Thoracic aorta (tissue), 2 donors: ENCODE measurements at regions not wholly inside any gene's neighbourhood (a gene's known extent, or its start where the extent isn't known, plus 50 kb on each side); places are given as distances from the start of the nearest gene placed in this dataset.

ENCODE experiments used
- ATAC-seq: fragments of 150-250 bp; one replicate; pipeline ENCODE4 v1.8.0; 2017; ENCODE audit warnings: low read depth; ENCODE audit not compliant: insufficient number of reproducible peaks, low FRiP score
- DNase-seq: peaks from one replicate; pipeline ENCODE4 v3.0.0-alpha.2; 2020; ENCODE audit warnings: low spot score
- H3K27ac ChIP-seq, 2 donors: fragments of 200-600 bp; sonication (generic); 1 replicate in 1 of 2; 2 replicates in 1 of 2; pipeline ENCODE4 v1.5.1; 2016; ENCODE audit warnings: mild to moderate bottlenecking in 2 of 2, moderate library complexity in 2 of 2
- H3K27me3 ChIP-seq: fragments of 200-600 bp; sonication (generic); replicated peaks from 2 replicates; pipeline ENCODE4 v1.6.0; 2016; ENCODE audit warnings: mild to moderate bottlenecking; ENCODE audit not compliant: insufficient read depth
- H3K36me3 ChIP-seq: fragments of 200-600 bp; sonication (generic); one replicate; pipeline ENCODE4 v1.5.1; 2016
- H3K4me1 ChIP-seq, 2 donors: fragments of 200-600 bp; sonication (generic); 1 replicate in 1 of 2; 2 replicates in 1 of 2; pipeline versions ENCODE4 v1.5.1 to v1.6.0; 2016; ENCODE audit warnings: low read depth in 2 of 2, mild to moderate bottlenecking in 1 of 2; ENCODE audit not compliant: control insufficient read depth in 1 of 2
- H3K4me3 ChIP-seq: fragments of 200-600 bp; sonication (generic); 2 replicates; pipeline ENCODE4 v1.5.1; 2016; ENCODE audit warnings: mild to moderate bottlenecking
- H3K9me3 ChIP-seq: fragments of 200-600 bp; sonication (generic); 2 replicates; pipeline ENCODE4 v1.5.1; 2016
- TF ChIP-seq, protein P1 (sequence below): fragments of 200-600 bp; sonication (generic); IDR thresholded peaks from one replicate; pipeline ENCODE4 v1.5.1; 2019; ENCODE audit warnings: antibody characterized with exemption

DNA sequence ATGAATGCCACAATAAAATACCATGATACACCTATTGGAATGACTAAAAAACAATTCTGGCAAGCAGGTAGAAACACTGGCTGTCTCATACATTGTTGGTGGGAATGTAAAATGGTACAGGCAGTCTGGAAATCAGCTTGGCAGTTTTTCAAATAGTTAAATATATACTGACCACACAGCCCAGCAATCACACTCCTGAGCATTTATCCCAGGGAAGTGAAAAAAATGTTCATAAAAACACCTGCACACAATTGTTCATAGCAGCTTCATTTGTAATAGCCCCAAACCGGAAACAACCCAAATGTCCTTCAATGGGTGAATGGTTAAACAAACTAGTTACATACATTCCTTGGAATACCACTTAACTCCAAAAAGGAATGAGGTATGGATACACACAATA lies 137.2 kb downstream of the TFCP2L1 start:
- peaks cover 0 to 15% of the 10 kb centered on the region in 2 donors for H3K4me1 ChIP-seq
- H3K27ac ChIP-seq = no peak overlapping the region
- TF ChIP-seq, protein P1, sequence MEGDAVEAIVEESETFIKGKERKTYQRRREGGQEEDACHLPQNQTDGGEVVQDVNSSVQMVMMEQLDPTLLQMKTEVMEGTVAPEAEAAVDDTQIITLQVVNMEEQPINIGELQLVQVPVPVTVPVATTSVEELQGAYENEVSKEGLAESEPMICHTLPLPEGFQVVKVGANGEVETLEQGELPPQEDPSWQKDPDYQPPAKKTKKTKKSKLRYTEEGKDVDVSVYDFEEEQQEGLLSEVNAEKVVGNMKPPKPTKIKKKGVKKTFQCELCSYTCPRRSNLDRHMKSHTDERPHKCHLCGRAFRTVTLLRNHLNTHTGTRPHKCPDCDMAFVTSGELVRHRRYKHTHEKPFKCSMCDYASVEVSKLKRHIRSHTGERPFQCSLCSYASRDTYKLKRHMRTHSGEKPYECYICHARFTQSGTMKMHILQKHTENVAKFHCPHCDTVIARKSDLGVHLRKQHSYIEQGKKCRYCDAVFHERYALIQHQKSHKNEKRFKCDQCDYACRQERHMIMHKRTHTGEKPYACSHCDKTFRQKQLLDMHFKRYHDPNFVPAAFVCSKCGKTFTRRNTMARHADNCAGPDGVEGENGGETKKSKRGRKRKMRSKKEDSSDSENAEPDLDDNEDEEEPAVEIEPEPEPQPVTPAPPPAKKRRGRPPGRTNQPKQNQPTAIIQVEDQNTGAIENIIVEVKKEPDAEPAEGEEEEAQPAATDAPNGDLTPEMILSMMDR = no peak
- H3K9me3 ChIP-seq = no peaks in the 10 kb centered on the region
- H3K27me3 ChIP-seq = no peaks in the 10 kb centered on the region
- no peak for ATAC-seq
- H3K36me3 ChIP-seq = no peaks in the 10 kb centered on the region
- no peak for DNase-seq
- no peak overlapping the region for H3K4me3 ChIP-seq

DNA sequence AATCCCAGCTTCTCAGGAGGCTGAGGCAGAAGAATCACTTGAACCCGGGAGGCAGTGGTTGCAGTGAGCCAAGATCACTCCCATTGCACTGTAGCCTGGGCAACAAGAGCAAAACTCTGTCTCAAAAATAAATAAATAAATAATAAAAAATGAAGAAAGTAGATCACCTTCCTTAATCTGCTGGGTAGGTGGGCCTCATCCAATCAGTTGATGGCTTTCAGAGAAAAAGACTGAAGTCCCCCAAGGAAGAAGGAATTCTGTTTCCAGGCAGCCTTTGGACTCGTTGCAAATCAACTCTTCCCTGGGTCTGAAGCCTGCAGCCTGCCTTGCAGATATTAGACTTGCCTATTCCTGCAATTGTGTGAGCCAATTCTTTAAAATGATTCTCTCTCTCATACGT lies 136.5 kb downstream of the TFCP2L1 start:
- Histone ChIP-seq H3K4me3 (no peak overlapping the region), H3K27me3 (no peaks in the 10 kb centered on the region), H3K4me1 (peaks cover 0 to 15% of the 10 kb centered on the region in 2 donors), H3K36me3 (no peaks in the 10 kb centered on the region), H3K9me3 (no peaks in the 10 kb centered on the region), H3K27ac (no peak overlapping the region)
- TF ChIP-seq, protein P1 = no peak
- DNase-seq (no peak), ATAC-seq (no peak)

DNA sequence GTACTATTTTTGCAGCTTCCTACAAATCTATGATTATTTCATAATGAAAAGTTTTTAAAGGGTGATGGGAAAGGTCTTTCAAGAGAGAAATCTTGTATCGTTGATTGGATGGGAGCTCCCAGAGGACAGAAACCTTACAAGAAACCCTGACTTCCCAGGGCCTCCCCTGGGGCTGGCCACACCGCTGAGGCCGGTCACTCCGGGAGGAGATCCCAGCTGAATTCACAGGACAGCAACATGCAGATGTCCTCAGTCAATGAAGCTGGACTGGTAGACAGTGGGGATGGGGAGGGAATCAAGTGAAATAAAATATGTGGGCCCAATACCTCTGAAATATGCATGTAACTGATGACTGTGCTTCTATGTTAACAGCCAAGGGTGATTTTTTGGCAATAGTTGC lies 135.6 kb downstream of the TFCP2L1 start:
- Histone ChIP-seq H3K9me3 (no peaks in the 10 kb centered on the region), H3K36me3 (no peaks in the 10 kb centered on the region), H3K4me3 (no peak overlapping the region), H3K4me1 (peaks cover 0 to 15% of the 10 kb centered on the region in 2 donors), H3K27ac (no peak overlapping the region), H3K27me3 (no peaks in the 10 kb centered on the region)
- ATAC-seq (no peak), DNase-seq (no peak)
- TF ChIP-seq, protein P1 = no peak

DNA sequence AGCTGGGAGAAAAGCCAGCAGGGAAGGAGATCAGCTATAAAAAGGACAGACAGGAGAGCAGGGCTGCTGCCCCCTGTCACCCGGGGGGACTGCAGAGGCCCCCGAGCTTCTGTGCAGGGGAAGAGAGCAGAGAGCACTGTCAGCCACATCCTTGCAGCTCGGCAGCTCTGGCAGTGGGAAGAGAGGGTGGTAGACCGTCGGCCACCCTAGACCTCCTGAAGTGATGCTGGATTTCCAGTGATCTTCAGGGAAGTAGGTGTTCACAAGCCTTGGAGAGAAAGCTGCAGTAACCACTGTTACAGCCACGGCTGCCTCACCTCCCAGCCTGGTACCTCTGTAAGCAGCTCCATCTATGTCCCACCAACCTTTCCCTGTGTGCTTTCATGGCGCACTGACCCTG lies 134.9 kb downstream of the TFCP2L1 start:
- no peak for DNase-seq
- no peak overlapping the region for H3K4me3 ChIP-seq
- TF ChIP-seq, protein P1 = no peak
- peaks cover 0 to 15% of the 10 kb centered on the region in 2 donors for H3K4me1 ChIP-seq
- H3K9me3 ChIP-seq = no peaks in the 10 kb centered on the region
- H3K36me3 ChIP-seq = no peaks in the 10 kb centered on the region
- ATAC-seq = no peak
- H3K27ac ChIP-seq = no peak overlapping the region
- no peaks in the 10 kb centered on the region for H3K27me3 ChIP-seq

DNA sequence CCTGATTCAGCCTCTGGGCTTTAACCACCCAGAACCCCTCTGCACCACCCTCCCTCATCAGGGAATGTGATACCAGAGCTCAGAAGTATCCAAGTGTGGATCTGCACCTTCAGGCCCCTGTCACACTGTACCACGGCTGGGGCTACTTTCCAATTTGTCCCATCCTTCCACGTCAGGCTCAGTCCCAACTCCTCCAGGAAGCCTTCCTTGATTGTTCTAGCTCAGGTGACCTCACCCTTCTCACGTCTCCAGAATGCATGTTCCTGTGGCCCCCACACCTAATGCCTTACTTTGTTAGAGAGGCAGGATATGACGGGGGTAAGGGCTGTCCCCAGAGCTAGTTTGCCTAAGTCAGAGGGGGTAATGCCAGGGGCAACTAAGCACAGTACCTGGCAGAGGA lies 134.3 kb downstream of the TFCP2L1 start:
- no peaks in the 10 kb centered on the region for H3K9me3 ChIP-seq
- H3K36me3 ChIP-seq = no peaks in the 10 kb centered on the region
- no peak overlapping the region for H3K4me3 ChIP-seq
- TF ChIP-seq, protein P1 = no peak
- peaks cover 0 to 15% of the 10 kb centered on the region in 2 donors for H3K4me1 ChIP-seq
- ATAC-seq = no peak
- no peak for DNase-seq
- H3K27me3 ChIP-seq = no peaks in the 10 kb centered on the region
- no peak overlapping the region for H3K27ac ChIP-seq
